T1000 (cell line): ENCODE measurements at regions not wholly inside any gene's neighbourhood (a gene's known extent, or its start where the extent isn't known, plus 50 kb on each side); places are given as distances from the start of the nearest gene placed in this dataset.
"Not testable (repeated sequence)": the region's sequence is repeated elsewhere in the genome, so short reads cannot be mapped to it uniquely, and the experiment has no call there.

Experiments
- DNase-seq: peaks from one replicate; lab custom pipeline; 2025; ENCODE audit warnings: mixed read lengths; lab: John Stamatoyannopoulos, UW

DNA sequence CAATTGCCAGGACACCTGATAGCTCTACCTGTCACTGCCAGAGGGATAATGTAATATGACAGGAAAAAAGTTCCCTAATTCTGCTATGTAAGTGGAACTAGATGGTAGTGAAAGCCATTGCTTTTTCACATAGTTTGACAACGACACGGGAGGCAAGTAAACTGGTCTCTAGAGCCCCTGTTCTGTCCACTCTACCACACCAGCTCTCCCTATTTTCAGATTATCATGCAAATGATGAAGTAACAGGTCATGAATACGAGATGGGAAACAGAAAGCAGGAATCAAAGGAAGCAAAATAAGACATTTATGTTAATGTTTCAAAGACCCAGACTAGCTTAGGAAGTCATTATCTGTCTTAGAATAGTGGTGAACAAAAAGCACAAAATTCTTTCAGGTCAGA is 56.2 kb downstream of the TAF11L14 start:
- no peak for DNase-seq

- DNase-seq, result no peak
Observed at GRCh38 chr5:17691762-17692161, 57.5 kb downstream of the TAF11L14 start.

GRCh38 chr5:17694371-17694770 is 60.1 kb downstream of the TAF11L14 start:
- DNase-seq, result no peak

DNA sequence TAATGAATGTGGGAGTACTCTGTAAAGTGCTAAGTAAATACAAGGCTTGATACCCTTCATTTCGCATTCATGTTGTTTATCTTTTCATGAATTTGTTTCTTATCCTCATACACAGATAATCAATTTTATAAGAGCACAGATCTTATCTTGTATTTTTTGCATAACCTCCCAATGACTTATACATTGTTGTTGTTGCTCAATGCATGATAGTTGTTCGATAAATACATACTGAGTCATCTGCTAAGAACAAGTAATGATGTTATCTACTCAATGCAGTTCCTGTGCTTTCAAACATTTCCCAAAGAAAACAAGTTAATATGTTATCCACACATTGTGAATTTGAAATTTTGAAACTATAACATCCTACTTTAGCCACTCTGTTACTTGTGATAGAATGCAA is 60.7 kb downstream of the TAF11L14 start:
- no peak for DNase-seq

- no peak for DNase-seq
Observed at GRCh38 chr5:17696627-17697026, 62.4 kb downstream of the TAF11L14 start.

GRCh38 chr5:17697671-17698070 is 63.4 kb downstream of the TAF11L14 start:
- DNase-seq, result no peak

DNA sequence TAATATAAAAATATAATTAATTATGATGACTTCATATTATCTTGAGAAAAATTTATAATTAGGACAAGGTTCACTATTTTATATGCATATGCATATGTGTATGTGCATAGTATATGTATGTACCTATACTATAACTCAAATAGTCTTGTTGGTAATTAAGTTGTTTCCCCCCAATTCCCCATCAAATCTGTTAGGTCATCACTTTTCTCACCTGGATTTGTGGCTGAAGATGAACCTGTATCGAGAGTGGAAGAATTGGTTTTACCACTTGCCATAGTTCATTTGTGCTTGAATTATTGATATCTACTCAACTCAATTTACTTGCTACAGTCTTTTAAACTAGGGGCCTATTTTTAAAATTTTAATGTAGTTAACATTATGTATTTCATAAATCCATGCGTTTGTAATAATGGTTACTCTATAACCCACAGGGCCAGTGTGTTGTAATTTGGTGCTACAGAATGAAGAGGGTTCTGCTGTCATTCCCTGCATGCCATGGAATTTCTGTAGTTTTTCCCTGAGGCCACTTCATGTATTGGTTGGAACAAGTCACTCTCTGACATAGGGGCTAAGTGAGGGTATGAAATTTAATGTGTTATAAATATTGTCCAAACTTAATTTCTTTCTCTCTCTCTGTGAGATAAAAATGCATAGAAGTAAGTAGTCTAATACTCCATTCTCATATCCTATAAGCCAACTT is 74.9 kb downstream of the TAF11L14 start:
- no peak for DNase-seq

DNA sequence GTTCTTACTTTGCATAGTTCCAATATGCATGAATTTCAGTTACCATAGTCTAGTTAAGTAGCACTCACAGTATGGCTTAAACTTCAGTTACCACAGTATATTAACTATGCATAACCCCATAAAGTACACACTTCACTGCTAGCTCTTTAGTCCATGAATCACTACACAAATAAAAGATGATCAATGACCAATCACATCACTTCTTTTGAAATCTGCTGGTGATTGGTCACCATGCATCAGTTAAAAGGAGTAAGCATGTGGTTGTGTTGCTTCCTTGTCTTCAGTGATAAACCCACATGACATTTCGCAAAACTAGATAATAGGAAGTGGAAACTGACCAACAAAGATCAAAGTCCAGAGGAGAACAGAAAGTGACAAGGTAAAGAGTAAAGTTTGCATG is 79.0 kb downstream of the TAF11L14 start:
- no peak for DNase-seq

GRCh38 chr5:17714186-17714585 is 79.9 kb downstream of the TAF11L14 start:
- DNase-seq, result no peak

- no peak for DNase-seq
Observed at GRCh38 chr5:17719592-17719991, 85.3 kb downstream of the TAF11L14 start.

GRCh38 chr5:17720071-17720470 is 85.8 kb downstream of the TAF11L14 start:
- no peak for DNase-seq

DNA sequence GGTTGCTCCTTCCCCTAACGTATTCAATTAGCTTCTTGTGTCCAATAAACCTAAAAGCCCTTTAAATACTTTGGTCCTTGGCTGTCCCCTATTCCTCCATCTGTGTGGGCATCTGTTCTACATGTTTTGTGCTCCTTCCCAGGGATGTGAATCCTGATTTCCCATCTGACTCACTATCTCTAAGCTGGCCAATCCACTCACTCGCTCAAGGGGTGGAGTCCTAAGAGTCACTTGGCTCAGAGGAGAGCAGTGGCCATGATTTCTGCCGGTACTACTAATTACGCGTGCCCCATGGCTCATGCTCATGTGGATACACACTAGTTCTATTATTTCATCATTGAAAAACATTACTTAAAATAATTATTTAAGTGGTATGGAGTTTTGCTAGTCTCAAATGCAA is 89.6 kb downstream of the TAF11L14 start:
- no peak for DNase-seq

GRCh38 chr5:17727098-17727497 is 92.8 kb downstream of the TAF11L14 start:
- no peak for DNase-seq

- no peak for DNase-seq
Observed at GRCh38 chr5:17730421-17730820, 96.2 kb downstream of the TAF11L14 start.

- DNase-seq, result no peak
Observed at GRCh38 chr5:17732351-17732923, 98.2 kb downstream of the TAF11L14 start.

DNA sequence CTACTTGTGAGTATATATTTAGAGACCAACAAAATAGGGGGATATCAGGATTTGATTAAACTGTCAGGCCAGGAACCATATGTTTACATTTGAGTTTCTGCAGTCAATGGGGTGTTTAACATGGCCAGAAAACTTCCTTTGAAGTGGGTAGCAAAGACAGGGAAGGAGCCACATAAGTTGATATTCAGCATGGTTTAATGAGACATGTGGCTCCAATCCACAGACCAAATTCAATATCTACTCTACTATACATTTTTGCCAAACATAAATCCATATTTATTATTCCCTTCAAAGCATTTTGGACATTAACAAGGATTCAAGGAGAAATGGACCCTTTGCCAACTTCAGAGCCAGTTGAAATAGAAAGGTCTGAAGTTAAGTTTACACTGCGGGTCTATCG is 99.8 kb downstream of the TAF11L14 start:
- DNase-seq, result no peak

- DNase-seq, result no peak
Observed at GRCh38 chr5:17735761-17736160, 101.5 kb downstream of the TAF11L14 start.

DNA sequence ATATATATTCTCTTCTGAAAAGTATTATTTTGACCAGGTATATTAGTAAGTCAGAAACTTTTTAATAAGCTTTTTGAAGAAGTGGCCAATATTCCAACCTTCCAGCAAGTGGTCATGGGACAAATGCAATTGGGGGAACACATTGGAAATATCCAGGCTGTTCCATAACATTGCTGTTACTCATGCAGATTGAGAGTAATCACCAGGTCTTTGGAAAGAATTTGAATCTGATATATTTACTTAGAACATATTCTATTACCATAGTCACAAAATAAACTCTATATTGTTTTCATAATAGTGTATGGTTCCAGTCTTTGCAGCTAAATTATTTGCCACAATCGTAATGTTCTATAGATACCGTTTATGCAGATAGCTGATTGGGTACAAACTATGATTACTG is 102.8 kb downstream of the TAF11L14 start:
- no peak for DNase-seq

GRCh38 chr5:17738446-17738845 is 104.2 kb downstream of the TAF11L14 start:
- DNase-seq, result no peak

- no peak for DNase-seq
Observed at GRCh38 chr5:17743580-17744435, 109.5 kb downstream of the TAF11L14 start.

- DNase-seq, result no peak
Observed at GRCh38 chr5:17748201-17748600, 113.9 kb downstream of the TAF11L14 start.

GRCh38 chr5:17748941-17749340 is 114.7 kb downstream of the TAF11L14 start:
- no peak for DNase-seq

GRCh38 chr5:17755406-17755805 is 121.1 kb downstream of the TAF11L14 start:
- not testable (repeated sequence) for DNase-seq
